ENCODE measurements at regions not wholly inside any gene's neighbourhood (a gene's known extent, or its start where the extent isn't known, plus 50 kb on each side); places are given as distances from the start of the nearest gene placed in this dataset.

DNA sequence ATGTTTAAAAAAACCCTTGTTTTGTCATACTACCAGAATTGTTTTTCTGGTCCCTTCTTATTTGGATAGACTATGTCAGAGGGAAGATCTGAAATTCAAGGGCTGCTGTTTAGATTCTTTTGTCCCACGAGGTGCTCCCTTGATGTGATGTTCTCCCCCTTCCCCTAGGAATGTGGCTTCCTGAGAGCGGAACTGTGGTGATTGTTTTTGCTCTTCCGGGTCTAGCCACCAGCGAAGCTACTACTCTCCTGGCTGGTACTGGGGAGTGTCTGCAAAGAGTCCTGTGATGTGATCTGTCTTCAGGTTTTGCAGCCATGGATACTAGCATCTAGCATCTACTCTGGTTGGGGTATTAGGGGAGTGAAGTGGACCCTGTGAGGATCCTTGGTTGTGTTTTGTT lies 271.1 kb downstream of the DCAF12L2 start:
- H3K27me3 ChIP-seq (ENCODE audit: control insufficient read depth, insufficient read depth, low read length) = no peaks in the 10 kb centered on the region
- no peak overlapping the region for H3K4me3 ChIP-seq (ENCODE audit: insufficient read depth, low read depth, low read length)
- H3K36me3 ChIP-seq (replicated peaks; ENCODE audit: control insufficient read depth, insufficient read depth, low read length) = no peaks in the 10 kb centered on the region
- no peak for DNase-seq

DNA sequence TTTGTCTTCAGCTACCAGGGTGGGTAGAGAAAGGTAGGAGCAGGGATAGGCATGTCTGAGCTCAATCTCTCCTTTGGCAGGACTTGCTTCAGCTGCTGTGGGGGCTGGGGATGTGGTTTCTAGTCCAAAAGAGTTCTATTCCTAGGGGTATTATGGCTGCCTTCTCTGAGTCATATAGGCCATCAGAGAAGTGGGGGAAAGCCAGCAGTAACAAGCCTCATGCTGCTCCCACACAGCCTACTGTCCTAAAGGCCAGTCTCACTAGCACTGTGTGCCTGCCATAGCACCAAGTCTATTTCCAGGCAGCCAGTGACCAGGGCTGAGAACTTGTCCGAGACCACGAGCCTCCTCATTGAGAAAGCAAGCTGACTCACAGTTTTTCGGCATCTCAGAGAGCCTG lies 270.6 kb downstream of the DCAF12L2 start:
- Histone ChIP-seq H3K4me3 (ENCODE audit: insufficient read depth, low read depth, low read length) (no peak overlapping the region), H3K36me3 (replicated peaks; ENCODE audit: control insufficient read depth, insufficient read depth, low read length) (no peaks in the 10 kb centered on the region), H3K27me3 (ENCODE audit: control insufficient read depth, insufficient read depth, low read length) (no peaks in the 10 kb centered on the region)
- DNase-seq = no peak

DNA sequence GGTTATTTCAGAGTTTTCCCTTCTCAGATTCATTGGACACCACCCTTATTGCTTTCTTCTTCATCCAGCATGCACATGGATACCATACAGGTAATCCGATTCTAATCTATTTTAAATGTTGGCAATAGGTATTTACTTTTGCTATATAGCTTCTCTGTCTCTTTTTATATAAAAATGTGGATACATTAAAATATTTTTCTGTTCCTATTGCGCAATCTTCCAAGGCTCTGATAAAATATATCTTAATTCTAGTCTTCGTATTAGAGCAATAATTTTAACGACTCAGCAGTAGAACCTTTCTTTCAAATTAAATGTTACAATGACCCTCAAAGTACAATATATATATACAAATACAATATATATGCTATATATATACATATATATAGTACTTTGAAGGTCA lies 239.8 kb downstream of the DCAF12L2 start:
- H3K27me3 ChIP-seq (ENCODE audit: control insufficient read depth, insufficient read depth, low read length) = no peaks in the 10 kb centered on the region
- DNase-seq = no peak
- H3K4me3 ChIP-seq (ENCODE audit: insufficient read depth, low read depth, low read length) = no peak overlapping the region
- H3K36me3 ChIP-seq (replicated peaks; ENCODE audit: control insufficient read depth, insufficient read depth, low read length) = no peaks in the 10 kb centered on the region

DNA sequence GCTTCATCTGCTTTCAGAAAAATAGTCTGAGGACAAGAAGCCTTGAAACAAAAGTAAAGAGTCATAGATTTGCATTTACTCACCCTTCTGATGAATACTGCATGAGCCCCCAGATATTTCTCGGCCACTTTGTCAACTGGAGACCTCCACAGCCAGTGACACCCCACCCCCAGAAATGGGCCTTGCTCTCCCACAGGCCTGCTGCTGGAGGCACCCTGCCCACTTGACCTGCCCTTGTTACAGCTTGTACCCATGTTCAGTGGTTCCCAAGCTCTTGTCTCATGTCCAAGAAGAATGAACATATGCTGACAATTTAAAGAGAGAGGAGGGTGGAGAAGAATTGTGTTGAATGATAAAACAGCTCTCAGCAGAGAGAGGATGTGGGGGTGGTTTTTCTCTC lies 225.1 kb downstream of the DCAF12L2 start:
- Histone ChIP-seq H3K27me3 (ENCODE audit: control insufficient read depth, insufficient read depth, low read length) (no peaks in the 10 kb centered on the region), H3K36me3 (replicated peaks; ENCODE audit: control insufficient read depth, insufficient read depth, low read length) (no peaks in the 10 kb centered on the region), H3K4me3 (ENCODE audit: insufficient read depth, low read depth, low read length) (no peak overlapping the region)
- DNase-seq = no peak

DNA sequence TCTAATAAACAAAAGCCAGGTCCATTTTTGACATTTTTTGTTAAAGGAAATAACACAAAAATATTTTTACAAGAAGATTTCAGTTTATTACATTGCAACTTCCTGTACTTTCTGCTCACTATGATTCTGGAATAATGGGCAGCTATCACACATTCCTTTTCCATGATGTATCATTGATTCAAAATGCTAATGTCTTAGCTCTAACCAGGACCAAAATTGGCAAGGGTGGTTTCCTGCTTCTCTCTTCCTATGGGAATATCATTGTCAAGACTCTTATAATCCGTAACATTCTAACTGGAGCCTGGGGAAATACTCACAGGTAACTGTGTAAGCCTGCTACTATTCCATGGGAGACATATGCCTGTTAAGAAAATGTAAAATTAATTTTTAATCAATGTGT lies 218.6 kb downstream of the DCAF12L2 start:
- Histone ChIP-seq H3K36me3 (replicated peaks; ENCODE audit: control insufficient read depth, insufficient read depth, low read length) (no peaks in the 10 kb centered on the region), H3K4me3 (ENCODE audit: insufficient read depth, low read depth, low read length) (no peak overlapping the region), H3K27me3 (ENCODE audit: control insufficient read depth, insufficient read depth, low read length) (no peaks in the 10 kb centered on the region)
- DNase-seq = no peak

DNA sequence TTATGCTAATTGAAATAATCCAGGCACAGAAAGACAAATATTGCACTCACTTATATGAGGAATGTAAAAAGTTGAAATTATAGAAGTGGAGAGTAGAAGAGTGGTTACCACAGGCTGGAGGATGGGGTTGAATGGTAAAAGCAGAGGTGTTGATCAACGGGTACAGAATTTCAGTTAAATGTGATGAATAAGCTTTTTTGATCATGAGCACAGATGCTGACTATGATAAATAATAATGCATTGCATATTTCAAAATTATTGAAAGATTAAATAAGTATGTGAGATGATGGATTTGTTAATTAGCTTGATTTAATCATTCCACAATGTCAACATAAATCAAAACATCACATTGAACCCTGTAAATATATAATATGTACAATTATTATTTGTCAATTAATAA lies 213.1 kb downstream of the DCAF12L2 start:
- H3K27me3 ChIP-seq (ENCODE audit: control insufficient read depth, insufficient read depth, low read length) = no peaks in the 10 kb centered on the region
- H3K36me3 ChIP-seq (replicated peaks; ENCODE audit: control insufficient read depth, insufficient read depth, low read length) = no peaks in the 10 kb centered on the region
- DNase-seq = no peak
- no peak overlapping the region for H3K4me3 ChIP-seq (ENCODE audit: insufficient read depth, low read depth, low read length)

DNA sequence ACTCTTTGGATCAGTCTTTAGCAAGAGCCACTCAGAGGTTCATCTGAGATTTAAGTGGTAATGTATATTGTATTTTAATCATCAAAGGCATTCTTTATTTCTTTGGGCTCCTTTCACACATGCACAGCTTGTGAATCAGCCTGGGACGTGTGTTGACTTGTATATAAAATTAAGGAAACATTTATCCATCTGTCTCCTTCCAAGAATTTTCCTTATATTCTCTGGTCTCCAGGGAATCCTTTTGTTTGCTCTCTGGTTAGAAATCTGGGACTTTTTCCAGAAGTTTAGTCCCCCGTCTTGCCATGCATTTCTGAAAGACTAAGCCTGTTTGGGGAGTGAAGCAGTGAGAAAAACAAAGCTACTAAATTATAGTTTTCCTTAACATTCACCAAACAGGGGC lies 212.3 kb downstream of the DCAF12L2 start:
- Histone ChIP-seq H3K27me3 (ENCODE audit: control insufficient read depth, insufficient read depth, low read length) (no peaks in the 10 kb centered on the region), H3K36me3 (replicated peaks; ENCODE audit: control insufficient read depth, insufficient read depth, low read length) (no peaks in the 10 kb centered on the region), H3K4me3 (ENCODE audit: insufficient read depth, low read depth, low read length) (no peak overlapping the region)
- DNase-seq = no peak

DNA sequence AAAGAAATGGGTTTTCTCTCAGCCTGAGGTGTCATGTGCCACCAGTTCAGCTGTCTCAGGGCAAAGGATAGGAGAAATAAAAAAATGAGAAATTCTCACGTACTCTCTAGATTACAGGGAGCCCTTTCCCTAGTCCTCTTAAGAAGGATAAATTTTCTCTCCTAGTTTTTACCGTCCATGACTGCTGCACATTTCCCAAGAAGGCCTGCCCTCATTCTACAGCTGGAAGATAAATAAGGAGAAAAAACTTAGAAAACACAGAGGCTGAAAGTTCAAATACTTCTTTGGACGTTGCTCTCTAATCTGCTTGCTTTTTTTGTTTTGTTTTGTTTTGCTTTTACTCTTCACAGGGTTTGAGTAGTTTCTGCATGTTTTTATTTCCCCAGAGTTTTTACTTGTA lies 211.9 kb downstream of the DCAF12L2 start:
- no peaks in the 10 kb centered on the region for H3K36me3 ChIP-seq (replicated peaks; ENCODE audit: control insufficient read depth, insufficient read depth, low read length)
- DNase-seq = no peak
- H3K27me3 ChIP-seq (ENCODE audit: control insufficient read depth, insufficient read depth, low read length) = no peaks in the 10 kb centered on the region
- H3K4me3 ChIP-seq (ENCODE audit: insufficient read depth, low read depth, low read length) = no peak overlapping the region

DNA sequence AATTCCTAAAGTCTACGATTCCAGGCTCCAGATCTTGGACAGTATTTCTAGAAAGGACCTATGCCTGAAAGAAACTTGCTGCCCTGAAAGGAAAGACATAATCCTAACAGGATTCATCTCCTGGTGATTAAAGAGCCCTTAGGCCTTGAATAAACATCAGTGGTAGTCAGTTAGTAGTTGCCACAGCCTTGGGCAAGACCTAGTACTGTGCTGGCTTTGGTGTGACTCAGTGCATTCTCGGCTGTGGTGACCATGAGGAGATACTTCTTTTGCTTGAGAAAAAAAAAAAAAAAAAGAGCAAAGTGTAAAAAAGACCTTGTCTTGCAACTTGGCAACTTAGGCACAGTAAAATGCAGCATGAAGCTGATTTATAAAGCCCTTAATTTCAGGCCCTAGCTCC lies 188.2 kb downstream of the DCAF12L2 start:
- DNase-seq = no peak
- no peaks in the 10 kb centered on the region for H3K36me3 ChIP-seq (replicated peaks; ENCODE audit: control insufficient read depth, insufficient read depth, low read length)
- no peaks in the 10 kb centered on the region for H3K27me3 ChIP-seq (ENCODE audit: control insufficient read depth, insufficient read depth, low read length)
- no peak overlapping the region for H3K4me3 ChIP-seq (ENCODE audit: insufficient read depth, low read depth, low read length)

DNA sequence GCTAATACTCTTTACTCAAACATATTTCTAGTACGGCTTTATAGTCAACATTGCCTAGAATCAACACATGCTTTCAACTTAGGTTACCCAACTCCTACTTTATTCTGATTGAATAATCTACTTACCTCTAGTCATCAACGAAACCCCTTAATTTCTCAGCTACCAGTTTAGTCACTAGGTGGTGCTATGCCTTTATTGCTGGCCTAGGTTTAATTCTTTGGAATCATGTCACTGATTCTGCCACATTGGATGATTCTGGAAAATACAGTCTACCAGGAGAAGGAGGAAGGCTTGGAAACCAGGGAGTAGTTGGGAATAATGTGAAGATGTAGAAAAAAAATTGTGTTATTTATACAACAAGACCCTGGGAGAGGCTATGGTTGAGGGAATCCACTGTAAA lies 167.7 kb downstream of the DCAF12L2 start:
- no peaks in the 10 kb centered on the region for H3K36me3 ChIP-seq (replicated peaks; ENCODE audit: control insufficient read depth, insufficient read depth, low read length)
- H3K4me3 ChIP-seq (ENCODE audit: insufficient read depth, low read depth, low read length) = no peak overlapping the region
- H3K27me3 ChIP-seq (ENCODE audit: control insufficient read depth, insufficient read depth, low read length) = no peaks in the 10 kb centered on the region
- no peak for DNase-seq

DNA sequence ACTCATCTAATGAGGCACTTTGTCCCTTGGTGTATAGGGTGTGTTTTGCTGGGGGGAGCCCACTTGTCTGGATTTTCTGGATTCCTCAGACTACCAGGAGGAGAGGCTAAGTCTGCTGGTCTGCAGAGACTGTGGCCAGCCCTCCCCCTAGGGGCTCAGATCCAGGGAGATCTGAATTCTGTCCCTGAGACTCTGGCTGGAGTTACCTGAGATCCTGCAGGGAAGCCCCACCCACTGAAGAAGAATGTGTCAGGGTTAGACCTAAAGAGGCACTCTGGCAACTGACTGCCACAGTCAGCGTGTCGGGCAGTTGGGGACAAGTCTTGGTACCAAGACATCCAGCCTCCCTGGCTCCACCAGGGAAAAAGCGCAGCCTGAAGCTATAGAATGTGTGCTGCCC lies 138.9 kb downstream of the DCAF12L2 start:
- no peak for DNase-seq
- no peaks in the 10 kb centered on the region for H3K36me3 ChIP-seq (replicated peaks; ENCODE audit: control insufficient read depth, insufficient read depth, low read length)
- H3K27me3 ChIP-seq (ENCODE audit: control insufficient read depth, insufficient read depth, low read length) = no peaks in the 10 kb centered on the region
- H3K4me3 ChIP-seq (ENCODE audit: insufficient read depth, low read depth, low read length) = no peak overlapping the region

DNA sequence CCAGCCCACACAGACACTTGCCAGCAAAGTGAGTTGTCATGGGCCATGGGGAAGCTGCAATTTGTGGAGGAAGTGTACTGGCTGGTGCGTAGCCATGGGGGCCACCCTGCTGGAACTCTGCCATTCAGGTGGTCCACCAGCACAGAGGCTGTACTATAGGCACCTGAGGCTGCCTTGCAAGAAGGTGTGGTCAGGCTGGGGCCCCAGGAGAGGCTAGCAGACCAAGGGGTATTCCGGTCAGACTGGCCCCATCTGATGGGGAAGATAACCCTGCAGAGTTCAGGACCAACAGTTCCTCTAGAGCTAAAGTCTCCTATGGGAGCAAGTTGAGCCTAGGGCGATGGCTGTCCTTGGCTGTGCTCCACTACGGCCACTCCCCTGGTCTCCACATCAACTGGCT lies 136.1 kb downstream of the DCAF12L2 start:
- no peak for DNase-seq
- no peaks in the 10 kb centered on the region for H3K36me3 ChIP-seq (replicated peaks; ENCODE audit: control insufficient read depth, insufficient read depth, low read length)
- no peaks in the 10 kb centered on the region for H3K27me3 ChIP-seq (ENCODE audit: control insufficient read depth, insufficient read depth, low read length)
- H3K4me3 ChIP-seq (ENCODE audit: insufficient read depth, low read depth, low read length) = no peak overlapping the region

DNA sequence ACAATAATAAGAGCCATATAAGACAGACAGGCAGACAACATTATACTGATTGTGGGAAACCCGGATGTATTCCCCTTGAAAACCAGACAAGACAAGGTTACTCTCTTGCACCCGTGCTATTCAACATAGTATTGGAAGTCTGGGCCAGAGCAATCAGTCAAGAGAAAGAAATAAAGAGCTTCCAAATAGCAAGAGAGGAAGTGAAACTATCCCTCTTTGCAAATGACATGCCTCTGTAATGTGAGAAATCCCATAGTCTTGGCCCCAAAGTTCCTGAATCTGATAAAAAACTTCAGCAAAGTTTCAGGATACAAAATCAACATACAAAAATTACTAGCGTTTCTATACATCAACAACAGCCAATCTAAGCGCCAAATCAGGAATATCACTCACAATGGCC lies 102.1 kb downstream of the DCAF12L2 start:
- DNase-seq = no peak

DNA sequence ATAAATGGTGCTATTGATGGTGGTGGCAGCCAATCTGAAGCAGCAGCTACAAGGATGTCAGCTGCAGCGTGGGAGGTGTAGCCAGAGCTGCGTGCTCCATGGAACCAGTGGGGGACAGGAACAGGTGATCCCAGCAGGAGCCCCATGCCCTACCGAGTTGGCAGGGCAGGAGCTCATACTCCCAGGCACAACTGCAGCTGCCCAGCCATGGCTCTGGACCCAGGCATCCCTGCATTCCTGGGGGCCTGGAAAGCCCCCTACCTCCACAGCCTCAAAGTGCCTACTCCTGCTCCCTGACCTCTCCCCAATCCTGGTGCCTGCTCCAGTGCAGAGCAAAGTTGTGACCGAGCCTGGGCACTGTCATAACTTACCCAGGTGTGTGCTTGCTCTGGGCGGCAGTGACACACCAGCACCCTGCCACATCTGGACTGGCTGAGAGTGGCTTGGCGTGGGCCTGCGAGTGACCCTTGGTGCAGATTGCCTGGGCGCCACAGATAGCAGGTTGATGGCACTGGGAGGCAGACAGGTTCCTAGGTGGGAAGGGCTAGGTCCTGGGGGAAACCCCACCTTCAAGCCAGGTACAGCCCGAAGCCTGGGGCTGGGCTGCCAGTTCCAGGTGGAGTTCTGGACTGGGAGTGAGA lies 101.1 kb downstream of the DCAF12L2 start:
- DNase-seq = no peak
- H3K4me3 ChIP-seq (ENCODE audit: insufficient read depth, low read depth, low read length) = no peak overlapping the region
- no peaks in the 10 kb centered on the region for H3K36me3 ChIP-seq (replicated peaks; ENCODE audit: control insufficient read depth, insufficient read depth, low read length)
- no peaks in the 10 kb centered on the region for H3K27me3 ChIP-seq (ENCODE audit: control insufficient read depth, insufficient read depth, low read length)

More for the DNA sequence above, 102.1 kb downstream of the DCAF12L2 start:
- no peak overlapping the region for H3K4me3 ChIP-seq (ENCODE audit: insufficient read depth, low read depth, low read length)
- no peaks in the 10 kb centered on the region for H3K27me3 ChIP-seq (ENCODE audit: control insufficient read depth, insufficient read depth, low read length)
- no peaks in the 10 kb centered on the region for H3K36me3 ChIP-seq (replicated peaks; ENCODE audit: control insufficient read depth, insufficient read depth, low read length)

DNA sequence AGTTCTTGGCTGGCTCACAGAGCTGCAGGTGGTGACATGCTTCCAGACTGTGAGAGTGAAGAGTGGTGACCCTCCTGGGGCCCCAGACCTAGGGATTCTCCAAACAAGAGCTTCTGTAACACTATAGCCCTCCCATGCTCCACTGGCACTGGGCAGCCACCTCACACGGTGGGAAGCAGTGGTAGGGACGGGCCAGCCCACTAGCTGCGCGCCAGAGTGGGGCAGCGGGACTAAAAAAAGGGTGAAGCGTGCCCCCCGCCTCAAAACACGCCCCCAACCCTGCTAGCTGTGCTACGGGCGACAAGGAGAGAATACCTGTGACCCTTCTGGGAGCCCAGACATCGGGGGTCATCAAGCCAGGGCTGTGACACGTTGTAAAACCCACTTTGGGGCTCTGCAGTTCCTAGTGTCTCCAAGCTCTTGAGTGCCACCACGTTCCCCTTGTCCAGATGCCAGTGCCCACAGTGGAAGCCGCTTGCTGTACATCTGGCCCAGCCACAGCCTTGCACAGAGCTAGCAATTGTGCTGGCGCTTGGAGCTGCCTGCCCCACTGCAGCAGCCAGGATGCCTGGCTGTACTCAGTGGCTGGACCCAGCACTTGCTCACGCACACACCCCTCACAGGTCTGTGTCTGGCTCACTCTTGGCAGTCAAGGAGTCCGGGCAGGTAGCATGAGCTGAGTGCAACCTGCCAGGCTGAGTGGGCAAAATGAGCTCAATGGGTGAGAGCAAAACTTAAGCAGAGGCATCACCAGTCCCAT lies 100.0 kb downstream of the DCAF12L2 start:
- DNase-seq = no peak
- H3K27me3 ChIP-seq (ENCODE audit: control insufficient read depth, insufficient read depth, low read length) = no peaks in the 10 kb centered on the region
- H3K36me3 ChIP-seq (replicated peaks; ENCODE audit: control insufficient read depth, insufficient read depth, low read length) = no peaks in the 10 kb centered on the region
- no peak overlapping the region for H3K4me3 ChIP-seq (ENCODE audit: insufficient read depth, low read depth, low read length)
